Fibroblast of lung (primary cell): ENCODE measurements at regions not wholly inside any gene's neighbourhood (a gene's known extent, or its start where the extent isn't known, plus 50 kb on each side); places are given as distances from the start of the nearest gene placed in this dataset.
A peak's percentile ranks its signal among the peaks of the same experiment; 100 is the strongest.

Source experiments
- DNase-seq, 2 donors: peaks; one replicate each; pipeline versions ENCODE4 v3.0.0 to v3.0.0-alpha.2; 2010; ENCODE audit warnings: low read depth in 2 of 2
- H2AFZ ChIP-seq: 2 replicates; pipeline ENCODE4 v1.5.1; 2012; ENCODE audit warnings: low read length, control low read depth, inconsistent platforms
- H3K27ac ChIP-seq: 2 replicates; pipeline ENCODE4 v1.5.1; 2011; ENCODE audit warnings: low read length, control low read depth; ENCODE audit not compliant: insufficient read depth
- H3K27me3 ChIP-seq: 2 replicates; pipeline ENCODE4 v1.5.1; 2011; ENCODE audit warnings: mild to moderate bottlenecking, low read length; ENCODE audit not compliant: control insufficient read depth, insufficient read depth
- H3K36me3 ChIP-seq: 2 replicates; pipeline ENCODE4 v1.5.1; 2011; ENCODE audit warnings: low read length; ENCODE audit not compliant: control insufficient read depth, insufficient read depth
- H3K4me1 ChIP-seq: 2 replicates; pipeline ENCODE4 v1.5.1; 2011; ENCODE audit warnings: low read length; ENCODE audit not compliant: control insufficient read depth, insufficient read depth; ENCODE audit errors: extremely low read depth
- H3K4me2 ChIP-seq: 2 replicates; pipeline ENCODE4 v1.5.1; 2011; ENCODE audit warnings: low read length, control low read depth; ENCODE audit not compliant: insufficient read depth; ENCODE audit errors: extremely low read depth
- H3K4me3 ChIP-seq, 4 experiments: fragments of 200-600 bp in 1 of 4; sonication (generic) in 1 of 4; replicated peaks in 1 of 4; 2 replicates each; pipeline ENCODE4 v1.5.1; 2011 to 2016; ENCODE audit warnings: low read length in 4 of 4, low read depth in 3 of 4, mild to moderate bottlenecking in 3 of 4, control low read depth in 2 of 4, inconsistent platforms in 1 of 4, mixed read lengths in 1 of 4; ENCODE audit not compliant: insufficient read depth in 1 of 4; ENCODE audit errors: control extremely low read depth in 1 of 4
- H3K79me2 ChIP-seq: 2 replicates; pipeline ENCODE4 v1.5.1; 2012; ENCODE audit warnings: mild to moderate bottlenecking, low read length, inconsistent platforms; ENCODE audit not compliant: control insufficient read depth, insufficient read depth
- H3K9ac ChIP-seq: 2 replicates; pipeline ENCODE4 v1.5.1; 2011; ENCODE audit warnings: mild to moderate bottlenecking, low read length, control low read depth; ENCODE audit not compliant: insufficient read depth
- H3K9me3 ChIP-seq: 2 replicates; pipeline ENCODE4 v1.5.1; 2012; ENCODE audit warnings: low read depth, low read length; ENCODE audit not compliant: control insufficient read depth, insufficient read depth
- H4K20me1 ChIP-seq: 2 replicates; pipeline ENCODE4 v1.5.1; 2011; ENCODE audit warnings: low read length; ENCODE audit not compliant: control insufficient read depth, insufficient read depth; ENCODE audit errors: extremely low read depth
- CTCF ChIP-seq, 2 donors: IDR thresholded peaks in 1 of 2; conservative IDR thresholded peaks in 1 of 2; 1 replicate in 1 of 2; 2 replicates in 1 of 2; pipeline ENCODE4 v1.5.1; 2011 to 2012; ENCODE audit warnings: low read length in 2 of 2, control low read depth in 1 of 2, inconsistent platforms in 1 of 2, low read depth in 1 of 2, mild to moderate bottlenecking in 1 of 2
- EZH2 ChIP-seq: IDR thresholded peaks from 2 replicates; pipeline ENCODE4 v1.5.1; 2012; ENCODE audit warnings: low read length, control low read depth, mild to moderate bottlenecking; ENCODE audit errors: missing control alignments

DNA sequence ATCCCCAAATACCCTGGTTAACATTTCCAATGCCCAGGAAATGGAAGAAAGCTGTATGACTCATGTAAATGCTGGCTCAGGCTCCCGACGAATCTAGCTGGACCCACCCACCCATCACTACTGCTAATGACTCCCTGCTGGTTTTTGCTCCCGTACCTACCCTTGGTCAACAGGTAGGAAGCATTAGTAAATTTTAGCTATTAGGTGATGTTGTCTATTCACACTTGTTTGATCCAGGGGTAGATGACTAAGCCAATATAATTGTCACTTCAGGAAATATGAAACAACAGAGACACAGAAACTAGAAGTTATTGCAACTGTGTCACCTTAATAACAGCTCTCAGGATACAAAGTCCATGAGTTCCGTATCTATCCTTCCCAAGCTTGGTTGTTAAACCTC, 94.4 kb upstream of the BEND6 start:
- H3K27ac ChIP-seq: no peak overlapping the region
- TF ChIP-seq CTCF (conservative IDR thresholded peaks at IDR 0.05 in 1 of 2, IDR thresholded peaks at IDR 0.05 in 1 of 2; ENCODE audit: low read depth in 1 of 2, low read length in 2 of 2) (no peak), EZH2 (no peak)

DNA sequence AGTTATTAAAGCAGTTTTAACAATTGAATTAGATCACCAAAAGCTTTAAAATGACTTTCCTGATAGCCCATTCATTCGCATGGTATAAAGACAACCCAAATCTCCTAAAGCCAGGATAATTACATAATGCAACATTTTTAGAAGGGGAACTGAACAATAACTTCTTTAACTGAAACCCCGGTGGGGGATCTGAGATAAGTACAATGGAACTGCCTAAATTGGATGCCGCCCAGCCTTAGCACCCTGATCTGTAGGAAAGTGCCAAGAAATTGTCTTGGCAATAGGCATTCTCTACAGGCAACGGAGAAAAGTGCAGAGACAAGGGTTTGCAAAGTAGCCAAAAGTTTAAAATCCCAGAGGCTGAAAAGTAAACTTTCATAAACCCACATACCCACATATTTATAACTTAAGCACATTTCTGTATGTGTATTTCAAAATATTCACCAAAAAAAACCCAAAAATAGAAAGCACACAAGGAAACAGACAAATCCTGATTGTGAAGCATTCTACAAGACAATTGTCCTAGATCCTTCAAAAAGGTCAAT, 98.8 kb upstream of the BEND6 start:
- Histone ChIP-seq H3K4me1 (peaks cover 11% of the 10 kb centered on the region), H3K4me3 (no peak overlapping the region), H3K9ac (no peak overlapping the region), H2AFZ (no peak overlapping the region), H3K4me2 (no peak overlapping the region), H4K20me1 (no peaks in the 10 kb centered on the region), H3K79me2 (peaks cover 13% of the 10 kb centered on the region), H3K27ac (no peak overlapping the region), H3K27me3 (no peaks in the 10 kb centered on the region), H3K36me3 (peaks cover under 1% of the 10 kb centered on the region), H3K9me3 (no peaks in the 10 kb centered on the region)
- no peak for TF ChIP-seq CTCF (conservative IDR thresholded peaks at IDR 0.05 in 1 of 2, IDR thresholded peaks at IDR 0.05 in 1 of 2; ENCODE audit: low read depth in 1 of 2, low read length in 2 of 2)
- no peak for TF ChIP-seq EZH2
- DNase-seq: peak; percentile 63 to 70

More for the DNA sequence above, 94.4 kb upstream of the BEND6 start:
- Histone ChIP-seq H2AFZ (no peak overlapping the region), H3K36me3 (peaks cover 3% of the 10 kb centered on the region), H3K79me2 (peaks cover 10% of the 10 kb centered on the region), H4K20me1 (no peaks in the 10 kb centered on the region), H3K4me1 (peaks cover 36% of the 10 kb centered on the region), H3K9ac (no peak overlapping the region), H3K4me3 (no peak overlapping the region), H3K27me3 (no peaks in the 10 kb centered on the region), H3K9me3 (no peaks in the 10 kb centered on the region), H3K4me2 (no peak overlapping the region)
- DNase-seq: peak; percentile 65 to 67

- Histone ChIP-seq H3K27ac (no peak overlapping the region), H3K4me2 (no peak overlapping the region), H3K36me3 (no peaks in the 10 kb centered on the region), H3K9ac (no peak overlapping the region), H3K27me3 (no peaks in the 10 kb centered on the region), H4K20me1 (no peaks in the 10 kb centered on the region), H3K4me1 (peaks cover 14% of the 10 kb centered on the region), H3K4me3 (no peak overlapping the region), H3K9me3 (no peaks in the 10 kb centered on the region), H2AFZ (no peak overlapping the region), H3K79me2 (peaks cover 33% of the 10 kb centered on the region)
- DNase-seq: no peak
- TF ChIP-seq EZH2 (no peak), CTCF (conservative IDR thresholded peaks at IDR 0.05 in 1 of 2, IDR thresholded peaks at IDR 0.05 in 1 of 2; ENCODE audit: low read depth in 1 of 2, low read length in 2 of 2) (no peak)
These were observed 100.8 kb upstream of the BEND6 start for GRCh38 chr6:56854086-56854485.
